Omental fat pad (tissue), 3 donors: ENCODE measurements at regions not wholly inside any gene's neighbourhood (a gene's known extent, or its start where the extent isn't known, plus 50 kb on each side); places are given as distances from the start of the nearest gene placed in this dataset.
A peak's percentile ranks its signal among the peaks of the same experiment; 100 is the strongest.

Source experiments
- ATAC-seq: fragments of 150-250 bp; one replicate; pipeline ENCODE4 v1.9.1; 2016; ENCODE audit warnings: mild to moderate bottlenecking, moderate library complexity; ENCODE audit not compliant: low FRiP score
- DNase-seq: peaks from one replicate; pipeline ENCODE4 v3.0.0-alpha.2; 2019; ENCODE audit warnings: low spot score
- CTCF ChIP-seq, 3 donors: fragments of 450-650 bp; IDR thresholded peaks; one replicate each; pipeline ENCODE4 v1.5.1; 2016 to 2017; ENCODE audit warnings: antibody characterized with exemption in 3 of 3, mild to moderate bottlenecking in 3 of 3, moderate library complexity in 2 of 3

- DNase-seq (no peak), ATAC-seq (no peak)
- TF ChIP-seq CTCF (IDR thresholded peaks at IDR 0.05) = no peak
Observed at GRCh38 chr11:86177302-86177701, 67.3 kb upstream of the EED start.

- ATAC-seq = no peak
- no peak for DNase-seq
- no peak for TF ChIP-seq CTCF (IDR thresholded peaks at IDR 0.05)
Observed at GRCh38 chr11:86176165-86176884, 68.2 kb upstream of the EED start.

GRCh38 chr11:86175626-86176025 lies 68.9 kb upstream of the EED start:
- DNase-seq (no peak), ATAC-seq (no peak)
- no peak for TF ChIP-seq CTCF (IDR thresholded peaks at IDR 0.05)

GRCh38 chr11:86175191-86175590 lies 69.4 kb upstream of the EED start:
- DNase-seq (no peak), ATAC-seq (no peak)
- no peak for TF ChIP-seq CTCF (IDR thresholded peaks at IDR 0.05)

- no peak for TF ChIP-seq CTCF (IDR thresholded peaks at IDR 0.05)
- DNase-seq = peak; percentile 37
- peak; percentile 96 for ATAC-seq
Observed at GRCh38 chr11:86174101-86175046, 70.2 kb upstream of the EED start.

- DNase-seq = no peak
- ATAC-seq = no peak
- TF ChIP-seq CTCF (IDR thresholded peaks at IDR 0.05) = no peak
Observed at GRCh38 chr11:86172894-86173293, 71.7 kb upstream of the EED start.
